Dedifferentiated amniotic fluid mesenchymal stem cell (primary cell): ENCODE measurements at regions not wholly inside any gene's neighbourhood (a gene's known extent, or its start where the extent isn't known, plus 50 kb on each side); places are given as distances from the start of the nearest gene placed in this dataset.

Experiments
- DNase-seq: peaks from one replicate; pipeline ENCODE4 v3.0.0-alpha.2; 2016; ENCODE audit errors: extremely low spot score

- no peak for DNase-seq
Observed at GRCh38 chr16:27719106-27719445, 169.1 kb downstream of the KATNIP start.

GRCh38 chr16:27720731-27721530 lies 171.0 kb downstream of the KATNIP start:
- no peak for DNase-seq

GRCh38 chr16:27721531-27722181 lies 171.7 kb downstream of the KATNIP start:
- no peak for DNase-seq

- no peak for DNase-seq
Observed at GRCh38 chr16:27722207-27722606, 172.3 kb downstream of the KATNIP start.

GRCh38 chr16:27722892-27723450 lies 173.0 kb downstream of the KATNIP start:
- DNase-seq = no peak

GRCh38 chr16:27723711-27724481 lies 174.0 kb downstream of the KATNIP start:
- DNase-seq = no peak

GRCh38 chr16:27724482-27725235 lies 174.7 kb downstream of the KATNIP start:
- no peak for DNase-seq

- no peak for DNase-seq
Observed at GRCh38 chr16:27725236-27726000, 175.5 kb downstream of the KATNIP start.

GRCh38 chr16:27726621-27727261 lies 176.8 kb downstream of the KATNIP start:
- no peak for DNase-seq

- DNase-seq = no peak
Observed at GRCh38 chr16:27727941-27728340, 178.0 kb downstream of the KATNIP start.

GRCh38 chr16:27728691-27729090 lies 178.7 kb downstream of the KATNIP start:
- no peak for DNase-seq

GRCh38 chr16:27729516-27730304 lies 179.8 kb downstream of the KATNIP start:
- DNase-seq = no peak

GRCh38 chr16:27730661-27731210 lies 180.8 kb downstream of the KATNIP start:
- no peak for DNase-seq

GRCh38 chr16:27735031-27735430 lies 185.1 kb downstream of the KATNIP start:
- DNase-seq = no peak

- no peak for DNase-seq
Observed at GRCh38 chr16:27736431-27736830, 186.5 kb downstream of the KATNIP start.

- DNase-seq = no peak
Observed at GRCh38 chr16:27737513-27737912, 187.6 kb downstream of the KATNIP start.
